Gastrocnemius medialis (tissue), 4 donors: ENCODE measurements at regions not wholly inside any gene's neighbourhood (a gene's known extent, or its start where the extent isn't known, plus 50 kb on each side); places are given as distances from the start of the nearest gene placed in this dataset.

Experiments
- ATAC-seq, 2 donors: fragments of 150-250 bp; one replicate each; pipeline ENCODE4 v1.9.1; 2016
- DNase-seq, 2 donors: peaks; one replicate each; pipeline ENCODE4 v3.0.0-alpha.2; 2019
- H3K27ac ChIP-seq, 4 donors: fragments of 200-600 bp; sonication (generic); 1 replicate in 1 of 4; 2 replicates in 3 of 4; pipeline ENCODE4 v1.5.1; 2016 to 2018; ENCODE audit warnings: mild to moderate bottlenecking in 2 of 4, moderate library complexity in 1 of 4
- H3K27me3 ChIP-seq, 3 donors: fragments of 200-600 bp; sonication (generic) in 2 of 3; 1 replicate in 1 of 3; 2 replicates in 2 of 3; pipeline versions ENCODE4 v1.5.1 to v1.6.0; 2016 to 2019; ENCODE audit warnings: mild to moderate bottlenecking in 1 of 3, moderate library complexity in 1 of 3
- H3K36me3 ChIP-seq, 2 donors: fragments of 200-600 bp; sonication (generic) in 1 of 2; one replicate each; pipeline ENCODE4 v1.5.1; 2017 to 2018
- H3K4me1 ChIP-seq, 2 donors: fragments of 200-600 bp; sonication (generic) in 1 of 2; one replicate each; pipeline ENCODE4 v1.5.1; 2016 to 2017; ENCODE audit warnings: mild to moderate bottlenecking in 2 of 2
- H3K4me3 ChIP-seq, 4 donors: fragments of 200-600 bp; sonication (generic) in 3 of 4; 1 replicate in 1 of 4; 2 replicates in 3 of 4; pipeline ENCODE4 v1.5.1; 2016 to 2019; ENCODE audit warnings: mild to moderate bottlenecking in 2 of 4
- H3K9me3 ChIP-seq, 3 donors: fragments of 200-600 bp; sonication (generic) in 2 of 3; 1 replicate in 1 of 3; 2 replicates in 2 of 3; pipeline ENCODE4 v1.5.1; 2016 to 2019
- POLR2A ChIP-seq, 2 donors: fragments of 450-650 bp; IDR thresholded peaks; one replicate each; pipeline ENCODE4 v1.6.1; 2017; ENCODE audit warnings: antibody characterized with exemption in 2 of 2, mild to moderate bottlenecking in 2 of 2, moderate library complexity in 2 of 2
- in situ Hi-C, 4 donors: fragments of 200-750 bp; cut with MboI; loops; one replicate each; pipeline versions ENCODE4 v1.15.0 to v1.8.0; 2017; ENCODE audit warnings: low sequenced_read_pairs in 4 of 4
- intact Hi-C: fragments of 100-400 bp; cut with DNase I; formaldehyde crosslinking; loops from one replicate; pipeline ENCODE4 v1.15.1; 2023; ENCODE audit warnings: low total_unique reads
- TF ChIP-seq, protein P1 (sequence below), 5 experiments: fragments of 450-650 bp in 3 of 5; fragments of 200-600 bp in 2 of 5; sonication (generic) in 2 of 5; IDR thresholded peaks in 4 of 5; conservative IDR thresholded peaks in 1 of 5; 1 replicate in 4 of 5; 2 replicates in 1 of 5; pipeline ENCODE4 v1.5.1; 2016 to 2019; ENCODE audit warnings: antibody characterized with exemption in 5 of 5, mild to moderate bottlenecking in 3 of 5, moderate library complexity in 3 of 5

DNA sequence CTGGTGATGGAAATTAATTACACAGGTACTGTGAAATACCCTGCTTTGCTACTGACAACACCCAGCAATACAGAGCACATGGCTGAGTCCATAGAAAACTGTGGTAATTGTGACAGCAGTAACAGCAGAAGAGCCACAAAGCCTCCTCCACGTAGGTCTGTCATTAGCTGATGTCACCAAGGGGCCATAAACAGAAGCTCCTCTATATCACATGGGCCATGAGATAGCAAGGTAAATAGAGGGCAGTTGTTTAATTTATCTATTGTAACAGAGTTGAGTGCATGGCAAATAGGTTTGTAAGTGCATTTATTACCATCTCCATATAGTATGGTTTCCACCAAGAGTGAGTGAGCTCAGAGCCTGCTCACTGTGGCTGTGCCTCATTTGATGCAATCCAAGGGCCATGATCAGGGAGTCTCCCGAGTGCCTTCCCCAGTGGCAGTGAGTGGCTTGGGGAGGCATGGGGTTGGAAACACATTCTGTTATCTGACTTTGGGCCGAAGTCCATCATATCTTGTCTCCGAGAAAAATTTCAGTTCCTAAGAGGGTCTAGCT, 281.2 kb downstream of the SKAP2 start:
- in situ Hi-C loops (no loop called here), intact Hi-C loops (no loop called here)
- DNase-seq, result no peak
- Histone ChIP-seq H3K27me3 (no peaks in the 10 kb centered on the region), H3K4me3 (no peak overlapping the region), H3K9me3 (no peaks in the 10 kb centered on the region), H3K27ac (no peak overlapping the region), H3K4me1 (no peaks in the 10 kb centered on the region), H3K36me3 (no peaks in the 10 kb centered on the region)
- ATAC-seq, result no peak
- no peak for TF ChIP-seq POLR2A (IDR thresholded peaks at IDR 0.05)
- TF ChIP-seq, protein P1, sequence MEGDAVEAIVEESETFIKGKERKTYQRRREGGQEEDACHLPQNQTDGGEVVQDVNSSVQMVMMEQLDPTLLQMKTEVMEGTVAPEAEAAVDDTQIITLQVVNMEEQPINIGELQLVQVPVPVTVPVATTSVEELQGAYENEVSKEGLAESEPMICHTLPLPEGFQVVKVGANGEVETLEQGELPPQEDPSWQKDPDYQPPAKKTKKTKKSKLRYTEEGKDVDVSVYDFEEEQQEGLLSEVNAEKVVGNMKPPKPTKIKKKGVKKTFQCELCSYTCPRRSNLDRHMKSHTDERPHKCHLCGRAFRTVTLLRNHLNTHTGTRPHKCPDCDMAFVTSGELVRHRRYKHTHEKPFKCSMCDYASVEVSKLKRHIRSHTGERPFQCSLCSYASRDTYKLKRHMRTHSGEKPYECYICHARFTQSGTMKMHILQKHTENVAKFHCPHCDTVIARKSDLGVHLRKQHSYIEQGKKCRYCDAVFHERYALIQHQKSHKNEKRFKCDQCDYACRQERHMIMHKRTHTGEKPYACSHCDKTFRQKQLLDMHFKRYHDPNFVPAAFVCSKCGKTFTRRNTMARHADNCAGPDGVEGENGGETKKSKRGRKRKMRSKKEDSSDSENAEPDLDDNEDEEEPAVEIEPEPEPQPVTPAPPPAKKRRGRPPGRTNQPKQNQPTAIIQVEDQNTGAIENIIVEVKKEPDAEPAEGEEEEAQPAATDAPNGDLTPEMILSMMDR (IDR thresholded peaks at IDR 0.05 in 4 of 5, conservative IDR thresholded peaks at IDR 0.05 in 1 of 5), result no peak

DNA sequence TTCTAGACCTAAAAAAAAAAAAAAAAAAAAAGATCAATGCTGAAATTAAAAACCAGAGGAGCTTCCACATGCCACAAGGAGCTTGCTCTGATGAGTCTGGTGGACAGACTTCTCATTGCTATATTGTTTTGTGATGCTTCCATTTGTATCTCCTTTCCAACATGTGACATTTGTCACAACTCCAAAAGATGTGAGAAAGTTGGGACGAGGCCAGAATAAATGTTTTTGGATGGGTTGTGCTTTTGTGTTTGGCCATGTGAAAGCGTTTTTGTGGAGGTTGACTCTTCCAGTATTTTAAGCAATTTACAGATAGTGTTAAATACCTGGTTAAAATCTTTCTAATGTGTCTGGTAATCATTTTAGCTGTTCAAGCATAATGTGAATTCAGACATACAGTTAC, 280.1 kb downstream of the SKAP2 start:
- no peak overlapping the region for H3K4me3 ChIP-seq
- H3K27me3 ChIP-seq, result no peaks in the 10 kb centered on the region
- intact Hi-C loops (no loop called here), in situ Hi-C loops (no loop called here)
- no peaks in the 10 kb centered on the region for H3K9me3 ChIP-seq
- H3K36me3 ChIP-seq, result no peaks in the 10 kb centered on the region
- no peak for DNase-seq
- H3K4me1 ChIP-seq, result no peaks in the 10 kb centered on the region
- no peak overlapping the region for H3K27ac ChIP-seq
- no peak for TF ChIP-seq POLR2A (IDR thresholded peaks at IDR 0.05)
- TF ChIP-seq, protein P1 (IDR thresholded peaks at IDR 0.05 in 4 of 5, conservative IDR thresholded peaks at IDR 0.05 in 1 of 5), result no peak
- no peak for ATAC-seq

DNA sequence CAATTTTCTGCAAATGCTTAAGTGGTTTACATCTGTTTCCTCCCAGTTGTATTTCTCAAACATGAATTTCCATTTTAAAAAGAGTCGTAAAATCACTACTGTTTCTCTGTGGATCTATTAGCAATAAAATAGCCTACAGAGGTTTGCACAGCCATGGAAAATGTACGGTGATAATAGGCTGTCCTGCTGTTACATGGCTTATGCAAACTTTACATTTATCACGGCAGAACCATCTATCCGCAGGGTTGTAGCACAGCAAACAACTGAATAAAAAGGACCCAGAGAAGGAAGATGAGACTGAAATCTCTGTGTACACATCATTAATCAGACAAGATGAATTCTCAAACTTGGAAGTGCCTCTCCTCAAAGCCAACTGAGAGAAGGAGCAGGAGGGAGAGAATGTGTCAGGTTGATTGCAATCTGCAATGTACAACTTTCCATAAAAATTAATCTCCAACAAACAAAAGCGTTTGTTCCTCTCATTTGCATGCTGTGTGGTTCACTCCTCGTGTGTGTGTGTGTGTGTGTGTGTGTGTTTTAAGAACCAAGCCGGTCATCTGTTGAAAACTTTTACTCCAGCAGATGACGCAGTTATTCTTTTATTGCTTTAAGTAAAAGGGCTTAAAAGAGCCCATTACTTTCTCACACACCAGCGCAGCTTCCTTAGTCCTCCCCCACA, 279.3 kb downstream of the SKAP2 start:
- H3K9me3 ChIP-seq, result no peaks in the 10 kb centered on the region
- in situ Hi-C loops (no loop called here), intact Hi-C loops (no loop called here)
- no peak for DNase-seq
- no peak overlapping the region for H3K4me3 ChIP-seq
- H3K36me3 ChIP-seq, result no peaks in the 10 kb centered on the region
- no peak for TF ChIP-seq POLR2A (IDR thresholded peaks at IDR 0.05)
- TF ChIP-seq, protein P1 (IDR thresholded peaks at IDR 0.05 in 4 of 5, conservative IDR thresholded peaks at IDR 0.05 in 1 of 5), result no peak
- H3K27me3 ChIP-seq, result no peaks in the 10 kb centered on the region
- H3K27ac ChIP-seq, result no peak overlapping the region
- no peak for ATAC-seq
- no peaks in the 10 kb centered on the region for H3K4me1 ChIP-seq

DNA sequence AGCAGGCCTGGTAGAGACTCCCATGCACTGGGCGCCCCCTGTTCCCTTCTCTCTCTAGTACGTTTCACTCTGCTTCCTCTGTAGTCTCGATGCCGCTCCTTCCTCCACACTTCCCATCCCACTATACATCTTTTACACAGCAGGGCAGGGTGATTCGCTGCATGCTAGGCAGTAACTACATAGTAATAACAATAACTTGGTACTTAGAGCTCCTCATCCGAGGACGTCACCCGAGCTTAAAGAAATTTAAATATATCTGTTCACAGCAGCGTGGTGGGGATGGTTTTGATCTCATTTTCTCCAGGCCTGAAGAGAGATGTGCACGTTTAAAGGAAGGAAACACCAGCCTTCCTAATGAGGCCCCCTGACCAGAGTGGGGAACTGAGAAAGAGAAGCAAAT, 276.9 kb downstream of the SKAP2 start:
- TF ChIP-seq POLR2A (IDR thresholded peaks at IDR 0.05), result no peak
- TF ChIP-seq, protein P1 (IDR thresholded peaks at IDR 0.05 in 4 of 5, conservative IDR thresholded peaks at IDR 0.05 in 1 of 5), result no peak
- H3K4me1 ChIP-seq, result no peaks in the 10 kb centered on the region
- no peaks in the 10 kb centered on the region for H3K36me3 ChIP-seq
- H3K4me3 ChIP-seq, result no peak overlapping the region
- no peaks in the 10 kb centered on the region for H3K27me3 ChIP-seq
- in situ Hi-C loops (no loop called here), intact Hi-C loops (no loop called here)
- ATAC-seq (no peak), DNase-seq (no peak)
- H3K9me3 ChIP-seq, result no peaks in the 10 kb centered on the region
- no peak overlapping the region for H3K27ac ChIP-seq

DNA sequence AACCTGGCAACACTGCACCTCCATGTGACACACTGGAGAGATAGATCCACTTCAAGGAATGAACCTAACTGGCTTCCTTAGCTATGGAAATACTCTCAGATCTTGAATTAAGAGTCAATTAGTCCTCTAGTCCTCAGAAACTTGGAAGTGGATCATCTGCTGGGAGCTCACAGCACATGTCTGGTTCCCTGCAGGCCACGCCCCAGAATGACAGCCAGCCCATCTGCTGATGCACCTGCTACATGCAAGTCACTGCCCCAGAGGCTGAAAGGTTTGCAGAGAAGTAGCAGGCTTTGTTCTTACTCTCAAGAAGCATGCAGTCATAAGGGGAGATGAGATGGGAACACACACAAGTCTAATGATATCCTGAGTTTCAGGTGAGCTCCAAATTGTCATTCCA, 275.9 kb downstream of the SKAP2 start:
- H3K27me3 ChIP-seq, result no peaks in the 10 kb centered on the region
- no peak for ATAC-seq

More for the DNA sequence above, 275.9 kb downstream of the SKAP2 start:
- H3K27ac ChIP-seq, result no peak overlapping the region
- H3K36me3 ChIP-seq, result no peaks in the 10 kb centered on the region
- TF ChIP-seq, protein P1 (IDR thresholded peaks at IDR 0.05 in 4 of 5, conservative IDR thresholded peaks at IDR 0.05 in 1 of 5), result no peak
- no peak for TF ChIP-seq POLR2A (IDR thresholded peaks at IDR 0.05)
- H3K9me3 ChIP-seq, result no peaks in the 10 kb centered on the region
- no peaks in the 10 kb centered on the region for H3K4me1 ChIP-seq
- H3K4me3 ChIP-seq, result no peak overlapping the region
- DNase-seq, result no peak
- intact Hi-C loops, result no loop called here
- in situ Hi-C loops, result no loop called here
